ENCODE measurements at regions not wholly inside any gene's neighbourhood (a gene's known extent, or its start where the extent isn't known, plus 50 kb on each side); places are given as distances from the start of the nearest gene placed in this dataset.

DNA sequence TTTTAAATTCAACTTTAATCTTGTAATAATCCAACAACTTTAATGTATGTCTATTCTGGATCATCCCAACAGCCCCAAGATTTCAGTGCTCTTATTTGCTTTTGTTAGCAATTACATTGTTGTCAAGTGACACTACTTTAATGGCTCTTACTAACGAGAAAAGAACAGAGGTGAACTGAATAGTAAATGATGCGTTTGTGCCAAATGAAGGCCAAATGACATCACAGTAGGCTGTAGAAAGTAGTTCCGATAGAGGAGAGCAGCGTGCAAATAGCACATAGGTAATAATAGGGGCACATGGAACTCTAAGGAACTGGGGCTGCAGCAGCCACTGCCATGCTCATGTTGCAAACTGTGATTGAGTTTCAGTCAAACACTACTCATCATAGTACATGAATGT, 301.9 kb downstream of the LMX1A start:
- no peak overlapping the region for H3K4me3 ChIP-seq (replicated peaks; ENCODE audit: low read depth, low read length)
- TF ChIP-seq, protein P1, sequence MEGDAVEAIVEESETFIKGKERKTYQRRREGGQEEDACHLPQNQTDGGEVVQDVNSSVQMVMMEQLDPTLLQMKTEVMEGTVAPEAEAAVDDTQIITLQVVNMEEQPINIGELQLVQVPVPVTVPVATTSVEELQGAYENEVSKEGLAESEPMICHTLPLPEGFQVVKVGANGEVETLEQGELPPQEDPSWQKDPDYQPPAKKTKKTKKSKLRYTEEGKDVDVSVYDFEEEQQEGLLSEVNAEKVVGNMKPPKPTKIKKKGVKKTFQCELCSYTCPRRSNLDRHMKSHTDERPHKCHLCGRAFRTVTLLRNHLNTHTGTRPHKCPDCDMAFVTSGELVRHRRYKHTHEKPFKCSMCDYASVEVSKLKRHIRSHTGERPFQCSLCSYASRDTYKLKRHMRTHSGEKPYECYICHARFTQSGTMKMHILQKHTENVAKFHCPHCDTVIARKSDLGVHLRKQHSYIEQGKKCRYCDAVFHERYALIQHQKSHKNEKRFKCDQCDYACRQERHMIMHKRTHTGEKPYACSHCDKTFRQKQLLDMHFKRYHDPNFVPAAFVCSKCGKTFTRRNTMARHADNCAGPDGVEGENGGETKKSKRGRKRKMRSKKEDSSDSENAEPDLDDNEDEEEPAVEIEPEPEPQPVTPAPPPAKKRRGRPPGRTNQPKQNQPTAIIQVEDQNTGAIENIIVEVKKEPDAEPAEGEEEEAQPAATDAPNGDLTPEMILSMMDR (IDR thresholded peaks at IDR 0.05; ENCODE audit: low read depth, low read length, missing control alignments), result no peak
- no peak for DNase-seq (ENCODE audit: extremely low read depth, low read depth)

DNA sequence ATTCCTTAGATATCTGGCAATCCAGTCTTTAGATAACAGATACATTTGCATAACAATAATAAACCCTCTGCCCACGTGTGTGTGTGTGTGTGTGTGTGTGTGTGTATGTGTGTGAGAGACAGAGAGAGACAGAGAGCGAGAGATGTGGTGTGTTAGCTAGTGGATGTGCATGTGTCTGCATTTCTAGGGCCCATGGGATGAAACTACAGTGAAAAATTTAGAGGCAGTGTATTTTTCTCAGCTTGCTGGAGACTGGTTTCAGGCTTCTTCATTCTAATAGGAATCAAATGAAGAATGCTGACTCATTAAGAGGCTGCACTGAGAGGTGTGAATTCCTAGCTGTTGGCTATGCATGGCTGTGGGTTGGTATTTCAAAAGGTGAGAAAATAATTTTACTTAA, 303.2 kb downstream of the LMX1A start:
- H3K4me3 ChIP-seq (replicated peaks; ENCODE audit: low read depth, low read length), result no peak overlapping the region
- DNase-seq (ENCODE audit: extremely low read depth, low read depth), result no peak
- TF ChIP-seq, protein P1 (IDR thresholded peaks at IDR 0.05; ENCODE audit: low read depth, low read length, missing control alignments), result no peak

GRCh38 chr1:165052936-165053335, 303.6 kb downstream of the LMX1A start:
- TF ChIP-seq, protein P1 (IDR thresholded peaks at IDR 0.05; ENCODE audit: low read depth, low read length, missing control alignments), result no peak
- no peak overlapping the region for H3K4me3 ChIP-seq (replicated peaks; ENCODE audit: low read depth, low read length)
- DNase-seq (ENCODE audit: extremely low read depth, low read depth), result no peak

DNA sequence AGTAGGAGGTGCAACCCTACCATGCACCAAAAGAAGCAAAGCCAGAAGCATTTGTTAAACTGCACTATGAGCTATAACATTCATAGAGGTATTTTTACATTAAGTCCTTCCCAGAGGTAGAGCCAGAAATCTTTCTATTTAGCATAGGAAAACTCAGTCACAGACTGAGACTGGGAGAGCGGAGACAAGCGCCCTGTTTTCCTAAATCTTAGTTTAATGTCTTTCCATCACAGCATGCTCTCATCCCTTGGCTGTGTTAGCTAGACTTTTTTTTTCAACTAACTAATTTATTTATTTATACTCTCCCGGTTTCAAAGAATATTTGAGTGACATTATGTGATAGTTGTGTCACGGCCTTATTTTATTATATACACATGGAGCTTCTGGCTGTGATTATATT, 304.1 kb downstream of the LMX1A start:
- no peak for DNase-seq (ENCODE audit: extremely low read depth, low read depth)
- no peak overlapping the region for H3K4me3 ChIP-seq (replicated peaks; ENCODE audit: low read depth, low read length)
- TF ChIP-seq, protein P1 (IDR thresholded peaks at IDR 0.05; ENCODE audit: low read depth, low read length, missing control alignments), result no peak

DNA sequence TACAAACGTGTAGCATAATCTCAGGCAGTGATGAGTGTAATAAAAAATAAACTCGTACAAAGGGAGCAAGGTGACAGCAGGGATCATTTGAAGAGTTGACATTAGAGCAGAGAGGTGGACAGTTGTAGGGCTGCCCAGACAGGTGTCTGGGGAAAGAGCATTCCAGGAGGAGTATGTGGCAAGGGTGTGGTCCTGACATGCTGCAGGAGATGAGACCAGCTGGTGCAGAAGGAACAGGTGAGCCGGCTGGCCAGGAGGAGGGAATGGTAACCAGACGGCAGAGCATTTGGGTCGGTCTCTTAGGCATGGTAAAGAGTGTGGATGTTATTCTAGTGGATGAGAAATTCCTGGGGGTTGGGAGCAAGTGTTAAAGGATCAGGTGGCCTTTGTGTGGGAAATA, 306.3 kb downstream of the LMX1A start:
- H3K4me3 ChIP-seq (replicated peaks; ENCODE audit: low read depth, low read length), result no peak overlapping the region
- TF ChIP-seq, protein P1 (IDR thresholded peaks at IDR 0.05; ENCODE audit: low read depth, low read length, missing control alignments), result no peak
- DNase-seq (ENCODE audit: extremely low read depth, low read depth), result no peak

GRCh38 chr1:165047994-165048393, 308.5 kb downstream of the LMX1A start:
- no peak for DNase-seq (ENCODE audit: extremely low read depth, low read depth)
- H3K4me3 ChIP-seq (replicated peaks; ENCODE audit: low read depth, low read length), result no peak overlapping the region
- TF ChIP-seq, protein P1 (IDR thresholded peaks at IDR 0.05; ENCODE audit: low read depth, low read length, missing control alignments), result no peak

DNA sequence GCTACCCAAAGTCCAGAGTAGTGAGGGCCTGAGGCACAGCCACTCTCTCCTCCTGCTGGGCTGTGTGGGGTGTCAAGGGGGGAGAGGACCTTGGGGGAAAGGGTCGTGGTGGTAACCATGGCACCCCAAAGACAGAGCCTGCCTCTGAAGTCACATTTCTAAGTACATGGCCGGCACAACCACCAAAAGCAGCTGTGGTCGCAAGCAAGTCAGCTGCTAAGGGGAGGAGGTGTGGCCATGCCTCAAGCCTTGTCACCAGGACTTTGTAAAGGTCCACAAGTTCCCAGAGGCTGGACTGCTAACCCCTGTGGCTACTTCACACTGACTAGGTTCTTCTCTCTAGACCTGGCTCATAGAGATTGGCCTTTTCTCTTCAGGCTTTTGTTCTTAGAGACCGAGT, 310.6 kb downstream of the LMX1A start:
- H3K4me3 ChIP-seq (replicated peaks; ENCODE audit: low read depth, low read length), result no peak overlapping the region
- DNase-seq (ENCODE audit: extremely low read depth, low read depth), result no peak

More for the DNA sequence above, 310.6 kb downstream of the LMX1A start:
- TF ChIP-seq, protein P1 (IDR thresholded peaks at IDR 0.05; ENCODE audit: low read depth, low read length, missing control alignments), result no peak
